PC-3 (cell line): ENCODE measurements at regions not wholly inside any gene's neighbourhood (a gene's known extent, or its start where the extent isn't known, plus 50 kb on each side); places are given as distances from the start of the nearest gene placed in this dataset.

Experiments used
- ATAC-seq: fragments of 200-7000 bp; cut with Tn5 transposase; 2 replicates; pipeline ENCODE4 v1.9.1; 2020; ENCODE audit warnings: mild to moderate bottlenecking, moderate library complexity
- BruUV-seq: library from RNA; stranded (reverse); fragments of 400-500 nt; replicated peaks from 2 replicates; lab custom pipeline; 2021; lab: Mats Ljungman, UMichigan
- CTCF ChIA-PET: fragments of 300-600 bp; sonication (Branson Sonifier 250); formaldehyde crosslinking; loops from one replicate; lab custom pipeline; 2022; ENCODE audit warnings: antibody characterized with exemption; lab: Charles Lee
- POLR2A ChIA-PET: fragments of 300-600 bp; sonication (Branson Sonifier 250); formaldehyde crosslinking; loops from one replicate; lab custom pipeline; 2022; ENCODE audit warnings: antibody characterized with exemption; ENCODE audit not compliant: unreplicated experiment; lab: Charles Lee
- DNase-seq: peaks from one replicate; pipeline ENCODE4 v3.0.0-alpha.2; 2015
- H2AFZ ChIP-seq: fragments of 300-600 bp; sonication (generic); 2 replicates; pipeline ENCODE4 v1.6.0; 2016; ENCODE audit warnings: antibody characterized with exemption, low read length
- H3F3A ChIP-seq: fragments of 300-600 bp; sonication (generic); one replicate; pipeline ENCODE4 v1.6.0; 2017; ENCODE audit warnings: antibody characterized with exemption, low read length, control low read depth, mild to moderate bottlenecking; ENCODE audit not compliant: unreplicated experiment
- H3K27ac ChIP-seq: fragments of 300-600 bp; sonication (generic); 2 replicates; pipeline ENCODE4 v1.5.1; 2016; ENCODE audit warnings: mild to moderate bottlenecking, low read length
- H3K27me3 ChIP-seq: fragments of 300-600 bp; sonication (generic); 2 replicates; pipeline ENCODE4 v1.6.1; 2016; ENCODE audit warnings: low read length, mixed read lengths
- H3K36me3 ChIP-seq: fragments of 300-600 bp; sonication (generic); 2 replicates; pipeline ENCODE4 v1.6.1; 2016; ENCODE audit warnings: low read depth, mixed run types, low read length, mixed read lengths
- H3K4me1 ChIP-seq: fragments of 300-600 bp; sonication (generic); 2 replicates; pipeline ENCODE4 v1.5.1; 2016; ENCODE audit warnings: low read length; ENCODE audit not compliant: insufficient read depth
- H3K4me2 ChIP-seq: fragments of 300-600 bp; sonication (generic); 2 replicates; pipeline ENCODE4 v1.6.0; 2016; ENCODE audit warnings: low read length
- H3K4me3 ChIP-seq: fragments of 300-600 bp; sonication (generic); 2 replicates; pipeline ENCODE4 v1.5.1; 2016; ENCODE audit warnings: mild to moderate bottlenecking, low read length, mixed read lengths
- H3K79me2 ChIP-seq: fragments of 300-600 bp; sonication (generic); 2 replicates; pipeline ENCODE4 v1.6.1; 2017; ENCODE audit warnings: low read length, mixed read lengths
- H3K9ac ChIP-seq: fragments of 300-600 bp; sonication (generic); 2 replicates; pipeline ENCODE4 v1.6.0; 2016; ENCODE audit warnings: mild to moderate bottlenecking, low read length
- H3K9me2 ChIP-seq: fragments of 300-600 bp; sonication (generic); replicated peaks from 2 replicates; pipeline ENCODE4 v1.6.1; 2016; ENCODE audit warnings: mixed run types, low read length, mixed read lengths
- H3K9me3 ChIP-seq: fragments of 300-600 bp; sonication (generic); 2 replicates; pipeline ENCODE4 v1.6.1; 2016; ENCODE audit warnings: low read length, mixed read lengths
- H4K20me1 ChIP-seq: fragments of 300-600 bp; sonication (generic); 2 replicates; pipeline ENCODE4 v1.6.1; 2016; ENCODE audit warnings: low read length, mixed read lengths
- EZH2 ChIP-seq: fragments of 300-600 bp; sonication (generic); IDR thresholded peaks from one replicate; pipeline ENCODE4 v1.6.1; 2017; ENCODE audit warnings: antibody characterized with exemption, mild to moderate bottlenecking, low read length; ENCODE audit not compliant: unreplicated experiment
- EZH2phosphoT487 ChIP-seq: fragments of 300-600 bp; sonication (generic); IDR thresholded peaks from 2 replicates; pipeline ENCODE4 v1.6.1; 2018; ENCODE audit warnings: mild to moderate bottlenecking, antibody characterized with exemption, low read length, borderline replicate concordance
- intact Hi-C: fragments of 100-400 bp; cut with micrococcal nuclease; formaldehyde crosslinking; loops from 2 replicates; pipeline ENCODE4 v1.9.0; 2023
- TF ChIP-seq, protein P1 (sequence below): fragments of 300-600 bp; sonication (generic); conservative IDR thresholded peaks from 2 replicates; pipeline ENCODE4 v1.5.1; 2017; ENCODE audit warnings: antibody characterized with exemption, low read depth, mild to moderate bottlenecking, low read length

DNA sequence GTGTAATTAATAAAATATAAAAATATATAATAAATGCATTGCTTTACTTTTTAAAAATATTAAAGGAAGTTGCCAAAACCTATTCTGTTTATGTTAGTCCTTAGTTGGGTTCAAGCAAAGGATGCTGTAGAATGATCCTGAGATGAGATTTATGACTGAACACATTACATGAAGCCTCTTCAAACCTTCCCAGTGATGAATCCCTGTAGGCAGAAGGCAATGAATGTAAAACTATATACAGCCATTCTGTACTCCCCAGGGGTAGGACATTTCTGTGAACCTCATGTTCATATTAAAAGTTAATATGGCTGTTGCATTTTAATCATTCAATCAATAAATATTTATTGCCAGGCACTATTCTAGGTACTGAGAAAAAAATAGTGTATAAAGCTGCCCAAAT is 166.0 kb downstream of the RFPL4B start:
- H3K27me3 ChIP-seq = no peaks in the 10 kb centered on the region
- no peaks in the 10 kb centered on the region for H3K9me2 ChIP-seq
- H3K4me1 ChIP-seq = peaks cover 7% of the 10 kb centered on the region
- H3K4me2 ChIP-seq = no peak overlapping the region
- ATAC-seq (no peak), DNase-seq (no peak)
- no peaks in the 10 kb centered on the region for H3K79me2 ChIP-seq
- H3F3A ChIP-seq = no peaks in the 10 kb centered on the region
- no peaks in the 10 kb centered on the region for H3K36me3 ChIP-seq
- BruUV-seq = no TSS peak
- H2AFZ ChIP-seq = no peak overlapping the region
- intact Hi-C loops = no loop called here
- no peaks in the 10 kb centered on the region for H4K20me1 ChIP-seq
- CTCF ChIA-PET = no interaction called here
- H3K9ac ChIP-seq = no peak overlapping the region
- no peak overlapping the region for H3K4me3 ChIP-seq
- TF ChIP-seq EZH2 (no peak), EZH2phosphoT487 (no peak)
- TF ChIP-seq, protein P1, sequence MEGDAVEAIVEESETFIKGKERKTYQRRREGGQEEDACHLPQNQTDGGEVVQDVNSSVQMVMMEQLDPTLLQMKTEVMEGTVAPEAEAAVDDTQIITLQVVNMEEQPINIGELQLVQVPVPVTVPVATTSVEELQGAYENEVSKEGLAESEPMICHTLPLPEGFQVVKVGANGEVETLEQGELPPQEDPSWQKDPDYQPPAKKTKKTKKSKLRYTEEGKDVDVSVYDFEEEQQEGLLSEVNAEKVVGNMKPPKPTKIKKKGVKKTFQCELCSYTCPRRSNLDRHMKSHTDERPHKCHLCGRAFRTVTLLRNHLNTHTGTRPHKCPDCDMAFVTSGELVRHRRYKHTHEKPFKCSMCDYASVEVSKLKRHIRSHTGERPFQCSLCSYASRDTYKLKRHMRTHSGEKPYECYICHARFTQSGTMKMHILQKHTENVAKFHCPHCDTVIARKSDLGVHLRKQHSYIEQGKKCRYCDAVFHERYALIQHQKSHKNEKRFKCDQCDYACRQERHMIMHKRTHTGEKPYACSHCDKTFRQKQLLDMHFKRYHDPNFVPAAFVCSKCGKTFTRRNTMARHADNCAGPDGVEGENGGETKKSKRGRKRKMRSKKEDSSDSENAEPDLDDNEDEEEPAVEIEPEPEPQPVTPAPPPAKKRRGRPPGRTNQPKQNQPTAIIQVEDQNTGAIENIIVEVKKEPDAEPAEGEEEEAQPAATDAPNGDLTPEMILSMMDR = no peak
- H3K27ac ChIP-seq = no peak overlapping the region
- no peaks in the 10 kb centered on the region for H3K9me3 ChIP-seq
- POLR2A ChIA-PET = no interaction called here

DNA sequence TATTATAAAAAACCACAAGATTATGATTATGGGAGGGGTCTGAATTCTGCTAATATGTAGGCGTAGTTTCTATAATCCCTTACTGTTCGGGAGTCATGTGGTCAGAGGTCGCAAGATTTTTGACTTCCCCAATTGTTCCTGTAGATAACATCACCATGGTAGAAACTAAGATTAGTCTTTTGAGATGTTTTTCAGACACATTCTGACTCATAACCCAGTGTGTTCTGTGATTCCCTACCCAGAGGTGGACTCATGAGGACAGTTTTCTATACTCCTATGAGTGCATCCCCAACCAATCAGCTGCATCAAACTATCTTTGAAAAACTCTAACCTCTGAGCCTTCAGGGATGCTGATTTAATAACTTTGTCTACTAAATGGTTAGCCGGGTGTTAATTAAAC is 175.5 kb downstream of the RFPL4B start:
- POLR2A ChIA-PET = no interaction called here
- BruUV-seq = no TSS peak

DNA sequence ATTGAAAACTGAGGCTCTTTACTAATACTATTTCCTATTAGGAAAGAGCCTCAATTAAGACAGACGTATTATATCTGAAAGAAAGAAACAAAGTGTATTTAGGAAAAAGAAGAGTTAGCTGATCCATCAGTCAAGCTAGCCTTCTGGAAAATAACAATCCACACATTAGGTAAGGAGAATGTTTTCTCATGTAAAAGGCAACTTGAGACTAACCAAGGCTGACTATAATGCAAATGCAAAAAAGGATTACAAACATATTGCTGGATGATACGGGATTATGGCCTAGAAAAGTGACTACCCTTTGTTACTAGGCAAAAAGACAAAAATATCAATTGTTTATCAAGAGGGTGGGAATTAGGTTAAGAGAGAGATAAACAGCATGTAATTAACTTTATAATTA is 176.9 kb downstream of the RFPL4B start:
- DNase-seq (no peak), ATAC-seq (no peak)
- Histone ChIP-seq H3K4me2 (no peak overlapping the region), H3F3A (no peaks in the 10 kb centered on the region), H2AFZ (no peak overlapping the region), H3K4me1 (no peaks in the 10 kb centered on the region), H3K27me3 (no peaks in the 10 kb centered on the region), H3K27ac (no peak overlapping the region), H3K9ac (no peak overlapping the region), H4K20me1 (no peaks in the 10 kb centered on the region), H3K36me3 (no peaks in the 10 kb centered on the region), H3K79me2 (no peaks in the 10 kb centered on the region), H3K4me3 (no peak overlapping the region), H3K9me3 (no peaks in the 10 kb centered on the region), H3K9me2 (no peaks in the 10 kb centered on the region)
- BruUV-seq = no TSS peak
- CTCF ChIA-PET = no interaction called here
- intact Hi-C loops = no loop called here
- POLR2A ChIA-PET = no interaction called here
- TF ChIP-seq EZH2phosphoT487 (no peak), EZH2 (no peak)
- TF ChIP-seq, protein P1 = no peak

More for the DNA sequence above, 175.5 kb downstream of the RFPL4B start:
- TF ChIP-seq EZH2 (no peak), EZH2phosphoT487 (no peak)
- TF ChIP-seq, protein P1 = no peak
- H3K79me2 ChIP-seq = no peaks in the 10 kb centered on the region
- H3F3A ChIP-seq = no peaks in the 10 kb centered on the region
- H4K20me1 ChIP-seq = no peaks in the 10 kb centered on the region
- DNase-seq = no peak
- H3K4me2 ChIP-seq = no peak overlapping the region
- intact Hi-C loops = no loop called here
- no peak overlapping the region for H3K4me3 ChIP-seq
- no peaks in the 10 kb centered on the region for H3K4me1 ChIP-seq
- H3K36me3 ChIP-seq = no peaks in the 10 kb centered on the region
- CTCF ChIA-PET = interaction anchor here (0.6 kb wide), 1 partner anchor 151 kb away, joined by 3 read pairs; no protein-coding TSS in a partner anchor
- H3K27me3 ChIP-seq = no peaks in the 10 kb centered on the region
- no peak overlapping the region for H3K27ac ChIP-seq
- no peaks in the 10 kb centered on the region for H3K9me2 ChIP-seq
- no peak overlapping the region for H2AFZ ChIP-seq
- ATAC-seq = no peak
- no peaks in the 10 kb centered on the region for H3K9me3 ChIP-seq
- no peak overlapping the region for H3K9ac ChIP-seq
